ENCODE measurements at regions not wholly inside any gene's neighbourhood (a gene's known extent, or its start where the extent isn't known, plus 50 kb on each side); places are given as distances from the start of the nearest gene placed in this dataset.
"Not testable (repeated sequence)": the region's sequence is repeated elsewhere in the genome, so short reads cannot be mapped to it uniquely, and the experiment has no call there.

GRCh38 chr2:42999391-42999841 lies 207.0 kb upstream of the HAAO start:
- no peak for DNase-seq
- H3K36me3 ChIP-seq = no peaks in the 10 kb centered on the region
- TF ChIP-seq CTCF (IDR thresholded peaks at IDR 0.05; ENCODE audit: low read depth, low read length) = no peak
- no peaks in the 10 kb centered on the region for H3K27me3 ChIP-seq (ENCODE audit: insufficient read depth, low read depth, severe bottlenecking)
- no peak overlapping the region for H3K27ac ChIP-seq
- H3K4me3 ChIP-seq (ENCODE audit: low read depth, low read length) = no peak overlapping the region
- H3K9me3 ChIP-seq (ENCODE audit: severe bottlenecking) = peaks cover 8% of the 10 kb centered on the region

- Histone ChIP-seq H3K27me3 (ENCODE audit: insufficient read depth, low read depth, severe bottlenecking) (no peaks in the 10 kb centered on the region), H3K4me3 (ENCODE audit: low read depth, low read length) (no peak overlapping the region), H3K27ac (no peak overlapping the region), H3K36me3 (no peaks in the 10 kb centered on the region), H3K9me3 (ENCODE audit: severe bottlenecking) (peaks cover 8% of the 10 kb centered on the region)
- TF ChIP-seq CTCF (IDR thresholded peaks at IDR 0.05; ENCODE audit: low read depth, low read length) = no peak
- no peak for DNase-seq
Observed at GRCh38 chr2:42998721-42999120, 206.3 kb upstream of the HAAO start.

GRCh38 chr2:42996528-42996927 lies 204.1 kb upstream of the HAAO start:
- Histone ChIP-seq H3K36me3 (no peaks in the 10 kb centered on the region), H3K9me3 (ENCODE audit: severe bottlenecking) (peaks cover 8% of the 10 kb centered on the region), H3K27ac (no peak overlapping the region), H3K4me3 (ENCODE audit: low read depth, low read length) (no peak overlapping the region), H3K27me3 (ENCODE audit: insufficient read depth, low read depth, severe bottlenecking) (no peaks in the 10 kb centered on the region)
- no peak for DNase-seq
- TF ChIP-seq CTCF (IDR thresholded peaks at IDR 0.05; ENCODE audit: low read depth, low read length) = no peak

GRCh38 chr2:42995752-42996422 lies 203.5 kb upstream of the HAAO start:
- DNase-seq = no peak
- H3K9me3 ChIP-seq (ENCODE audit: severe bottlenecking) = peaks cover 8% of the 10 kb centered on the region
- H3K4me3 ChIP-seq (ENCODE audit: low read depth, low read length) = no peak overlapping the region
- no peak overlapping the region for H3K27ac ChIP-seq
- no peak for TF ChIP-seq CTCF (IDR thresholded peaks at IDR 0.05; ENCODE audit: low read depth, low read length)
- H3K27me3 ChIP-seq (ENCODE audit: insufficient read depth, low read depth, severe bottlenecking) = no peaks in the 10 kb centered on the region
- H3K36me3 ChIP-seq = no peaks in the 10 kb centered on the region

GRCh38 chr2:42989283-42990081 lies 197.1 kb upstream of the HAAO start:
- not testable (repeated sequence) for H3K27ac ChIP-seq; H3K36me3 ChIP-seq; DNase-seq; H3K9me3 ChIP-seq (ENCODE audit: severe bottlenecking); H3K27me3 ChIP-seq (ENCODE audit: insufficient read depth, low read depth, severe bottlenecking); H3K4me3 ChIP-seq (ENCODE audit: low read depth, low read length)

GRCh38 chr2:42988055-42988454 lies 195.7 kb upstream of the HAAO start:
- DNase-seq = not testable (repeated sequence)

More at GRCh38 chr2:42988055-42988454, 195.7 kb upstream of the HAAO start:
- not testable (repeated sequence) for H3K27ac ChIP-seq; H3K27me3 ChIP-seq (ENCODE audit: insufficient read depth, low read depth, severe bottlenecking); H3K36me3 ChIP-seq; H3K9me3 ChIP-seq (ENCODE audit: severe bottlenecking); H3K4me3 ChIP-seq (ENCODE audit: low read depth, low read length)

Data from WERI-Rb-1 (cell line).